Ammon's horn (tissue), 1 donor: ENCODE measurements at regions not wholly inside any gene's neighbourhood (a gene's known extent, or its start where the extent isn't known, plus 50 kb on each side); places are given as distances from the start of the nearest gene placed in this dataset.
"Not testable (repeated sequence)": the region's sequence is repeated elsewhere in the genome, so short reads cannot be mapped to it uniquely, and the experiment has no call there.

Experiments used
- DNase-seq: peaks from one replicate; pipeline ENCODE4 v3.0.0-alpha.2; 2016; ENCODE audit warnings: low spot score

DNA sequence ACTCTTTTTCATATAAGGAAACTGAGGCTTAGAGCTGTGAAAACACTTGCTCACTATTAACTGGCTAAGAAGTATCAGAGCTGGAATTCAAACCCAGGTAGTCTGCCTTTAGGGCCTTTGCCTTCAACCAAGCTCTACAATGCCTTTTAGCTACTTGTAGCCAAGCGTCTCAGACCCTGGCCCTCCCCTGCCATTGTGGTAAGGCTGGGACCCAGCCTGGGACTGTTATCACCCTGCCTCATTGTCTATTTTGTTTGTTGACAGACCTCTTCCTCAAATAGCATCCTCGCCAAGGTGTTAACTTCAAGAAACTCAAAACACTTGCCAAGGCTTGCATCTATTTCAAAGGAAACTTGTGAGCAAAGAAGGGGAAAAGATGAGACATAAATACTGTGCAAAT, 76.7 kb upstream of the CD28 start:
- DNase-seq = no peak

DNA sequence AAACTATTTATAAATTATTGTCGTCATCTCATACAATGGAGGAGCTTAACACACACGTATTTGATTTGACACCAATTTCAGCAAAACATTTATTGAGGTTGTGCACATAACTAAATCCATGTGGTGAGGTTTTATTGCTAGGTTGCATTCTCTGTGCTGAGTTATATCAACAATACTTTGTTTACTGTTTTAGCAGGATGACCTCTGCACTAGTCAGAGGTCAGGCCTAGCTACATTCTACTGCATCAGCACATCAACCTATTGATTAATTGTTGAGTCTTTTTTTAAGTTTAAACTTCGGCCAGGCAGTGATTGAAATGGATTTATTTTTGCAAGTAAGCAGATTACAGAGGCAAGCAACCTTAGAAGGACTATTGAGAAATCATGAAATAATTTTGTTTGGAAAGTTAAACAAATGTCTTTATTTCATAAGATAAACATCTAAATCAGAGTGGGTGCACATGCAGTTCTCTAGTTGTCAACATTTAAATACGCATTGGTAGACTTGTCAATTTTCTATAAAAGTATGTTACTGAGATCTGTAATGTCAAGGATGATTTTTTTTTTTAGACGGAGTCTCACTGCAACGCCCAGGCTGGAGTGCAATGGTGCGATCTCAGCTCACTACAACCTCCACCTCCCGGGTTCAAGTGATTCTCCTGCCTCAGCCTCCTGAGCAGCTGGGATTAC, 75.2 kb upstream of the CD28 start:
- no peak for DNase-seq

DNA sequence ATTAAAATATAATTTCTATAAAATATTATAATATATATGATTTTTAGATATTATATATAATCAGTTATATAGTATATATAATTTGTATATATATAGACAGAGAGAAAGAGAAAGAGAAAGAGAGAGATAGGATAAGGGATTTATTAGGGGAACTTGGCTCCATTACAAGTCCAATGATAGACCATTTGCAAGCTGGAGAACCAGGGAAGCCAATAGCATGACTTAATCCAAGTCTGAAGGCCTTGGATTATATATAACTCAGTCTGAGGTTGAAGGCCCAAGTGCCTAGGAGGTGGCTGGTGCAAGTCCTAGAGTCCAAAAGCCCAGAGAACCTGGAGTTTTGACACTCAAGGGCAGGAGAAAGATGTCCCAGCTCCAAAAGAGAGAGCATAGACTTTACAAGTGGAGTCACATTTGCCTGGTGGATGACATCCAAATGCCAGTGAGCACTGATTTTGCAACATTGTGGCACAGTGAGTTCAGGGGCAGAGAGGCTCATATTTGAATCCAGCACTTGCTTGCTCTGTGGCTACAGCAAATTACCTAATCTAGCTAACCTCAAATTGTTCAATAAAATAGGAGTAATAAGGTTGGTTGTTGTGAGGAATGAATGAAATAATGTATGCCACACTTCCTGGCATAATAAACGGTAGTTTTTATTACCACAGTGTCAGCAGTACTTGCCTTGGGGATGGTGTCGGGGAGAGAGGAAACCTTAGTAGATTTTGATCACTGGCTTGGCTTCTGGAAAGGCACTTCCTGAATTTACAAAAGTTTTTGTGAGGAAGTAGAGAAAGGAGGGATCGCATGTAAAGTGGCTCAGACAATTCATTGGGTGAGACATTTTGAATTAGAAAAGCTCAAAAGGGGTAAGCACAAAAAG, 69.6 kb upstream of the CD28 start:
- DNase-seq = peak; percentile 64

DNA sequence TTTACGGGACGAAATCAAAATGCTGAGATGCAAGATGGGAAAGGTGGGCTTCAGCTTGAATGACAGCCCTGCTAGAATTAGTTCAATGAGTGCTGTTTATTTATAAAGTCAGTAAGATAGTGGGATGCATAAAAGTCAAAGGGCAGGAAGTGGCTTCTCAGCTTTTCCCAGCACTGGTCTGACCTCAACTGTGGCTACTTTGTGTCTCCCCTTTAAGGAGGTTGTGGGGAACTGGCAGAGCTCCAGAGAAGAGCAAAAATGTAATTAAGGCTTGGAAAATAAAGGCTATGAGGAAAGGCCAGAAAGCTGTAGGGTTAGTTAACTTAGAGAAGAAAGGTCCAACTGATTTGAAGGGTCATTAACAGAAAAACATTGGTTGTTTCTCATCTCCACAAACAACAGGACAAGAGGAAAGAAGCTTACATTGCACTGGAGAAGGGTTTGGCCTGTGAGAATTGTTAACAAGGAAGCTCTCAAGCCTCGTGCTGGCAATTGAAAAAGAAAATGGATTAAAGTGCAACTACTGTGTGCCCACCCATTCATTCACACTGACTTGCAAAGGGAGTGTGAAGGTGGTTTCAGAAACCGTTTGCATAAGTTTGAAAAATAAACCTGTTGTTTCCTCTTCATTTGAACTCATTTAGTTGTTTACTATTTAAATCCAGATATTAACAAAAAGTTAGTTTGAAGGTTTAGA, 68.8 kb upstream of the CD28 start:
- DNase-seq = no peak

GRCh38 chr2:203641865-203642264, 64.6 kb upstream of the CD28 start:
- DNase-seq = not testable (repeated sequence)

DNA sequence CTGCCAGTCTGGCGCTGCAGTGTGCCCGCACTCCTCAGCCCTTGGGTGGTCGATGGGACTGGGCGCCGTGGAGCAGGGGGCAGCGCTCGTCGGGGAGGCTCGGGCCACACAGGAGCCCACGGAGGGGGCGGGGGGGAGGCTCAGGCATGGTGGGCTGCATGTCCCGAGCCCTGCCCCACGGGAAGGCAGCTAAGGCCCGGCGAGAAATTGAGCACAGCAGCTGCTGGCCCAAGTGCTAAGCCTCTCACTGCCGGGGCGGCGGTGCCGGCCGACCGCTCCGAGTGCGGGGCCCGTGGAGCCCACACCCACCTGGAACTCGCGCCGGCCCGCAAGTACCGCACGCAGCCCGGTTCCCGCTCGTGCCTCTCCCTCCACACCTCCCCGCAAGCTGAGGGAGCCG, 63.6 kb upstream of the CD28 start:
- DNase-seq = not testable (repeated sequence)

DNA sequence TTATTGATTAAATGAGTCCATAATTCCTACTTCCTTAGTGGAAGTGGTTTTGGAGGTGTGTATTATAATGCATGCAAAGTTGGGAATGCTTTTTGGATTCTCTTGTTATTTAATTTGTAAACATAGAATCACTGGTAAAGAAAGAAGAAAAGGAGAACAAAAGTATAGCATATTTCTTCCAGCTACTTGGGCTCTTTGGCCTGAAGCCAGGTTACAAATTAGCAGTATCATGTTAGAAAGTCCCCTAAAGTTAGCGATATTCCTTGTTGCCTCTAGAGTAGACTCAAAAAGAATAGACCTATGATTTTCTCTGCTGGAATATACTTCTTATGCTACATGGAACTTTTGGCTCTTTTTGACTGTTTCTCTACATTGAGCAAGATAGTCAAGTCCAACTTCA, 60.6 kb upstream of the CD28 start:
- no peak for DNase-seq

DNA sequence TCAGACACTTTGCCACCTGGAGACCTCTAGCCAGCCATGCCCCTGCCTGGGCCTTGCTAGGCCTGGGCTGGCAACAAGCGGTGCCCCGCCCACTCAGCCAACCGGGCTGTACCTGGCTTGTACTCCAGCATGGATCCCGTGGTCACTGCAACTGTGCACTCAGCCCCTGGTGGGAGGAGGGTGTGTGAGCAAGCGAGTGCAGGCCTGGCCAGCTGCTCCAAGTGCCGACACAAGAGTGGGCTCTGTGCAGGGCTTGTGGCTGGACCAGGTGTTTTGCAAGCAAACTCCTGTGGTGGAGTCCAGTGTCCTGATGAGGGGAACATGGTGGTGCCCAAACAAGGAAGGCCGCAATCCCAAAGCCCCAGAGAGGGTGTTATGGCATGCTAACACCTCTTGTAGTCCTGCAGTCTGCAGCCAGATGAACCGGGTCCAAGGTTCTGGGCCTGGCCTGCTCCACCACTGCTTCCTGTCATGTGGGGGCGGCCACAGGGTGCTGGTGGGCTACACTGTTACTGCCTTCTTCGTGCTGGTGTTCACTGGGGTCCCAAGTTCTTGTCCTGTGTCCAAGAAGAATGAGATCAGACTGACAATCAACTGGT, 60.1 kb upstream of the CD28 start:
- DNase-seq = no peak

- no peak for DNase-seq
Measured at GRCh38 chr2:203646961-203647360, 59.5 kb upstream of the CD28 start.

DNA sequence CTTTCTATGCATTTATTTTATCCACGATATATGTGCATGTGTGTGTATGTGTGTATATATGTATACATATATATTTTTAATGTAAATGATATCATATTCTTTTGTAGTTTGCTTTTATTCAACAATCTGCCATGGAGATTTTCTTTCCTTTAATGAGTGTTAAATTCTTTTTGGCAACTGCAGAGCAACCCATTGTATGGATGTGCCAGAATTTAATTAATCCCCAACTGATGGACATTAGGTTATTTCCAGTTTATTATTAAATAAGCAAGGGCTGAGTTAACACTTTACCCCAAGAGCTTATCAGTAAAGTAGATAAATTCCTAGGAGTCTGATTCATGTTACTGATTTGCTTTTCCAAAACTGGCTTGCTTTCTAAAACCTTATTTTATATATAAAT, 58.9 kb upstream of the CD28 start:
- DNase-seq = no peak

- DNase-seq = no peak
Measured at GRCh38 chr2:203648273-203648672, 58.2 kb upstream of the CD28 start.

GRCh38 chr2:203649176-203649814, 57.1 kb upstream of the CD28 start:
- no peak for DNase-seq

DNA sequence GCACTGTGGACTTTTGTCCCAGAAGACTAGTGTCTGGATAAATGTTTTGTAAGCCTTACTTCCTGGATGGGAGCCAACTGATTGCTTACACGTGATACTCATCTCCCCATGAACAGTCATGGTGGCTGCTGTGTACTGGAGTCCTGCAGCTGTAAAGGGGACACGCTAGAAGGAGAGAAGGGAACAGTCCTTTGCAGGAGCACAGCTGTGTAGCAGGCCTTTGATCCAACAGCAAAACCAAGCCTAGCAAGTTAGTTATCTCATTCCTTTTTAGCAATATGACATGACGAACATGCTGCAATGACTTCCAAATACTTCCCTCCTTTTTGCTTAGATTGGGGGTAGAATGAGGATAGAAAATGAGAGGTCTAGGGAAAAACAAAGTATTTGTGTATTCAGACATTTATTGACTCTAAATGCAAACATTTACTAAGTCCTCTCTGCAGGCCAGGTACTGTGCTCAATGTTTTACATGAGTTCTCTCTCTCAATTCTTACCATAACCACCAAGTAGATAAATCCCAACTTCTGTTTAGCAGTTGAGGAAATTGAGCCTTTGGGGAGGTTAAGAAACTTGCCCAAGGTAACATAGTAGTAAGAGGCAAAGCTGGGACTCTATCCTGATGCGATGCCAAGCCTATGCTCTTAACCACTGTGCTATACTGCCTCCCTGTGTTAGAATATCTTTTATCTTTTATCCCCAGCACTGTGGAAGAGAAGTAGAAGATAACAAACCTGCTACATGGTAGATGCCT, 55.4 kb upstream of the CD28 start:
- peak; percentile 79 for DNase-seq

GRCh38 chr2:203651621-203652020, 54.8 kb upstream of the CD28 start:
- DNase-seq = no peak

- no peak for DNase-seq
Measured at GRCh38 chr2:203654826-203655225, 51.6 kb upstream of the CD28 start.

GRCh38 chr2:203656522-203657287, 49.7 kb upstream of the CD28 start:
- DNase-seq = peak; percentile 72
